Endothelial cell of umbilical vein (primary cell): ENCODE measurements at regions not wholly inside any gene's neighbourhood (a gene's known extent, or its start where the extent isn't known, plus 50 kb on each side); places are given as distances from the start of the nearest gene placed in this dataset.
"Not testable (repeated sequence)": the region's sequence is repeated elsewhere in the genome, so short reads cannot be mapped to it uniquely, and the experiment has no call there.

Source experiments
- BruUV-seq: library from RNA; stranded (reverse); fragments of 400-500 nt; replicated peaks from 2 replicates; lab custom pipeline; 2021; lab: Mats Ljungman, UMichigan
- CTCF ChIA-PET: fragments of 300-600, 350-600 bp; sonication (Branson Sonifier 250); formaldehyde crosslinking; loops from one replicate; lab custom pipeline; 2021; ENCODE audit warnings: antibody characterized with exemption, inconsistent platforms; lab: Charles Lee
- POLR2A ChIA-PET: fragments of 300-600, 350-600 bp; sonication (Branson Sonifier 250); formaldehyde crosslinking; loops from one replicate; lab custom pipeline; 2021; ENCODE audit warnings: antibody characterized with exemption, inconsistent platforms; lab: Charles Lee
- DNase-seq: peaks from one replicate; pipeline ENCODE4 v3.0.0-alpha.2; 2011; ENCODE audit warnings: low read depth, low spot score
- FAIRE-seq: peaks from 2 replicates; lab custom pipeline; 2011; peaks lifted over from hg19 to GRCh38; lab: Jason Lieb, UNC
- H2AFZ ChIP-seq: 2 replicates; pipeline ENCODE4 v1.6.0; 2012; ENCODE audit warnings: low read depth, low read length, control low read depth, inconsistent platforms
- H3K27ac ChIP-seq: 2 replicates; pipeline ENCODE4 v1.5.1; 2011; ENCODE audit warnings: low read depth, mild to moderate bottlenecking, control low read depth, low read length, moderate library complexity; ENCODE audit not compliant: insufficient read depth
- H3K27me3 ChIP-seq, 2 experiments: 2 replicates each; pipeline versions ENCODE4 v1.6.0 to v1.6.1; 2011; ENCODE audit warnings: low read length in 2 of 2, mixed read lengths in 1 of 2; ENCODE audit not compliant: control insufficient read depth in 2 of 2, insufficient read depth in 2 of 2
- H3K36me3 ChIP-seq, 2 experiments: 2 replicates in 1 of 2; 3 replicates in 1 of 2; pipeline ENCODE4 v1.5.1; 2011; ENCODE audit warnings: low read length in 2 of 2, mild to moderate bottlenecking in 1 of 2, moderate library complexity in 1 of 2; ENCODE audit not compliant: control insufficient read depth in 2 of 2, insufficient read depth in 2 of 2; ENCODE audit errors: extremely low read depth in 1 of 2
- H3K4me1 ChIP-seq: 3 replicates; pipeline ENCODE4 v1.5.1; 2011; ENCODE audit warnings: mild to moderate bottlenecking, low read length; ENCODE audit not compliant: control insufficient read depth, insufficient read depth; ENCODE audit errors: extremely low read depth
- H3K4me2 ChIP-seq: 2 replicates; pipeline ENCODE4 v1.6.1; 2011; ENCODE audit warnings: low read length, control low read depth, mixed read lengths; ENCODE audit not compliant: insufficient read depth
- H3K4me3 ChIP-seq, 3 experiments: fragments of 200-600 bp in 1 of 3; sonication (generic), shearing (Covaris generic) in 1 of 3; replicated peaks in 1 of 3; 2 replicates each; pipeline ENCODE4 v1.5.1; 2011 to 2016; ENCODE audit warnings: control low read depth in 3 of 3, low read length in 3 of 3, mild to moderate bottlenecking in 2 of 3, inconsistent platforms in 1 of 3, low read depth in 1 of 3, moderate library complexity in 1 of 3; ENCODE audit not compliant: insufficient read depth in 1 of 3
- H3K79me2 ChIP-seq: 2 replicates; pipeline ENCODE4 v1.6.0; 2012; ENCODE audit warnings: low read length, inconsistent platforms; ENCODE audit not compliant: control insufficient read depth, insufficient read depth
- H3K9ac ChIP-seq: replicated peaks from 2 replicates; pipeline ENCODE3; 2011; ENCODE audit warnings: low read length, control low read depth; ENCODE audit not compliant: insufficient read depth; ENCODE audit errors: extremely low read depth
- H3K9me1 ChIP-seq: replicated peaks from 3 replicates; pipeline ENCODE4 v1.6.0; 2011; ENCODE audit warnings: mild to moderate bottlenecking, low read length; ENCODE audit not compliant: control insufficient read depth, insufficient read depth; ENCODE audit errors: extremely low read depth
- H3K9me3 ChIP-seq: replicated peaks from 2 replicates; pipeline ENCODE4 v1.5.1; 2012; ENCODE audit warnings: low read length, inconsistent platforms; ENCODE audit not compliant: control insufficient read depth, insufficient read depth
- H4K20me1 ChIP-seq: replicated peaks from 2 replicates; pipeline ENCODE3; 2011; ENCODE audit warnings: mild to moderate bottlenecking, low read length; ENCODE audit not compliant: control insufficient read depth, insufficient read depth; ENCODE audit errors: extremely low read depth
- CTCF ChIP-seq, 2 donors: IDR thresholded peaks; 1 replicate in 1 of 2; 2 replicates in 1 of 2; pipeline ENCODE4 v1.5.1; 2011; ENCODE audit warnings: low read length in 2 of 2, mild to moderate bottlenecking in 2 of 2, moderate library complexity in 2 of 2, control low read depth in 1 of 2, inconsistent platforms in 1 of 2, low read depth in 1 of 2; ENCODE audit not compliant: insufficient read depth in 1 of 2; ENCODE audit errors: extremely low read depth in 1 of 2
- EZH2 ChIP-seq: IDR thresholded peaks from 2 replicates; pipeline ENCODE4 v1.6.1; 2012; ENCODE audit warnings: borderline replicate concordance, low read depth, mild to moderate bottlenecking, moderate library complexity, low read length, inconsistent platforms; ENCODE audit not compliant: severe bottlenecking
- FOS ChIP-seq: IDR thresholded peaks from 2 replicates; pipeline ENCODE4 v1.6.1; 2011; ENCODE audit warnings: mild to moderate bottlenecking, low read length, moderate library complexity, borderline replicate concordance; ENCODE audit not compliant: insufficient read depth
- GATA2 ChIP-seq: IDR thresholded peaks from 2 replicates; pipeline ENCODE4 v1.7.0; 2011; ENCODE audit warnings: low read depth, mild to moderate bottlenecking, moderate library complexity, mixed read lengths, low read length; ENCODE audit not compliant: insufficient read length, insufficient read depth
- JUN ChIP-seq: IDR thresholded peaks from 2 replicates; pipeline ENCODE4 v1.6.1; 2011; ENCODE audit warnings: borderline replicate concordance, low read depth; ENCODE audit not compliant: insufficient read length, insufficient read depth
- MAX ChIP-seq: IDR thresholded peaks from 2 replicates; pipeline ENCODE4 v1.6.1; 2011; ENCODE audit not compliant: insufficient read depth, insufficient read length
- MYC ChIP-seq: IDR thresholded peaks from one replicate; pipeline ENCODE4 v1.6.1; 2011; ENCODE audit warnings: mild to moderate bottlenecking, low read depth, low read length
- POLR2A ChIP-seq: IDR thresholded peaks from 2 replicates; pipeline ENCODE4 v1.6.1; 2012; ENCODE audit warnings: low read depth, mild to moderate bottlenecking, control low read depth, low read length
- POLR2AphosphoS5 ChIP-seq: IDR thresholded peaks from 2 replicates; pipeline ENCODE4 v1.6.1; 2012; ENCODE audit warnings: low read depth, mild to moderate bottlenecking, control low read depth, low read length, moderate library complexity; ENCODE audit not compliant: insufficient read depth
- dilution Hi-C: fragments of 300-500 bp; cut with MboI; formaldehyde crosslinking; loops from one replicate; pipeline ENCODE4 v1.15.0; 2019; ENCODE audit warnings: low sequenced_read_pairs; ENCODE audit not compliant: extremely low pct_ligation_motif_present
- intact Hi-C: fragments of 100-400 bp; cut with micrococcal nuclease; formaldehyde crosslinking; loops from one replicate; pipeline ENCODE4 v1.10.0; 2022

- no peak overlapping the region for H3K4me2 ChIP-seq
- H3K79me2 ChIP-seq = no peaks in the 10 kb centered on the region
- no peak overlapping the region for H2AFZ ChIP-seq
- H3K27me3 ChIP-seq = no peaks in the 10 kb centered on the region
- H3K27ac ChIP-seq = no peak overlapping the region
- intact Hi-C loops (no loop called here), dilution Hi-C loops (no loop called here)
- no peak for TF ChIP-seq MYC
- no peak for TF ChIP-seq MAX
- TF ChIP-seq CTCF (IDR thresholded peaks at IDR 0.05; ENCODE audit: extremely low read depth in 1 of 2, insufficient read depth in 1 of 2, low read depth in 1 of 2, low read length in 2 of 2) = no peak
- no peak for TF ChIP-seq EZH2
- TF ChIP-seq JUN = no peak
- no peak for TF ChIP-seq POLR2AphosphoS5
- TF ChIP-seq FOS = no peak
- TF ChIP-seq POLR2A = no peak
- TF ChIP-seq GATA2 = no peak
- H3K36me3 ChIP-seq = no peaks in the 10 kb centered on the region
- no peaks in the 10 kb centered on the region for H4K20me1 ChIP-seq
- no TSS peak for BruUV-seq
- H3K9ac ChIP-seq = no peak overlapping the region
- ChIA-PET POLR2A (no interaction called here), CTCF (no interaction called here)
- no peaks in the 10 kb centered on the region for H3K9me1 ChIP-seq
- DNase-seq (no peak), FAIRE-seq (no peak)
- H3K4me1 ChIP-seq = peaks cover 3% of the 10 kb centered on the region
- no peak overlapping the region for H3K4me3 ChIP-seq
- H3K9me3 ChIP-seq = no peaks in the 10 kb centered on the region
Measured at GRCh38 chr10:22831586-22831985, 96.3 kb upstream of the ARMC3 start.

GRCh38 chr10:22828712-22829111 lies 99.1 kb upstream of the ARMC3 start:
- H3K4me2 ChIP-seq, H2AFZ ChIP-seq, H3K9ac ChIP-seq, H3K27ac ChIP-seq, CTCF ChIA-PET, H3K9me1 ChIP-seq, H3K4me3 ChIP-seq, FAIRE-seq, H3K27me3 ChIP-seq, POLR2A ChIA-PET, DNase-seq, BruUV-seq, dilution Hi-C loops, H3K36me3 ChIP-seq, H3K79me2 ChIP-seq, H4K20me1 ChIP-seq, H3K9me3 ChIP-seq: not testable (repeated sequence)
- H3K4me1 ChIP-seq = peaks cover 16% of the 10 kb centered on the region
- intact Hi-C loops = loop anchor here (10.0 kb wide), 1 partner anchor 114 kb away; the partner anchor contains the start of gene PIP4K2A
